ENCODE measurements at regions not wholly inside any gene's neighbourhood (a gene's known extent, or its start where the extent isn't known, plus 50 kb on each side); places are given as distances from the start of the nearest gene placed in this dataset.
A peak's percentile ranks its signal among the peaks of the same experiment; 100 is the strongest.
"Not testable (repeated sequence)": the region's sequence is repeated elsewhere in the genome, so short reads cannot be mapped to it uniquely, and the experiment has no call there.

- no peaks in the 10 kb centered on the region for H3K9me3 ChIP-seq
- intact Hi-C loops (cut with DNase I): no loop called here
- DNase-seq: peak; percentile 14 to 16
- H3K36me3 ChIP-seq: no peaks in the 10 kb centered on the region
- no peak overlapping the region for H3K27ac ChIP-seq
- TF ChIP-seq POLR2A (IDR thresholded peaks at IDR 0.05): no peak
- TF ChIP-seq, protein P1, sequence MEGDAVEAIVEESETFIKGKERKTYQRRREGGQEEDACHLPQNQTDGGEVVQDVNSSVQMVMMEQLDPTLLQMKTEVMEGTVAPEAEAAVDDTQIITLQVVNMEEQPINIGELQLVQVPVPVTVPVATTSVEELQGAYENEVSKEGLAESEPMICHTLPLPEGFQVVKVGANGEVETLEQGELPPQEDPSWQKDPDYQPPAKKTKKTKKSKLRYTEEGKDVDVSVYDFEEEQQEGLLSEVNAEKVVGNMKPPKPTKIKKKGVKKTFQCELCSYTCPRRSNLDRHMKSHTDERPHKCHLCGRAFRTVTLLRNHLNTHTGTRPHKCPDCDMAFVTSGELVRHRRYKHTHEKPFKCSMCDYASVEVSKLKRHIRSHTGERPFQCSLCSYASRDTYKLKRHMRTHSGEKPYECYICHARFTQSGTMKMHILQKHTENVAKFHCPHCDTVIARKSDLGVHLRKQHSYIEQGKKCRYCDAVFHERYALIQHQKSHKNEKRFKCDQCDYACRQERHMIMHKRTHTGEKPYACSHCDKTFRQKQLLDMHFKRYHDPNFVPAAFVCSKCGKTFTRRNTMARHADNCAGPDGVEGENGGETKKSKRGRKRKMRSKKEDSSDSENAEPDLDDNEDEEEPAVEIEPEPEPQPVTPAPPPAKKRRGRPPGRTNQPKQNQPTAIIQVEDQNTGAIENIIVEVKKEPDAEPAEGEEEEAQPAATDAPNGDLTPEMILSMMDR (IDR thresholded peaks at IDR 0.05): no peak
- no peaks in the 10 kb centered on the region for H3K27me3 ChIP-seq
- 27 to 31% methylated on average over 3 of the region's 3 CpGs for WGBS, 2 donors
- peaks cover 6 to 7% of the 10 kb centered on the region in 2 donors for H3K4me1 ChIP-seq
- H3K4me3 ChIP-seq (replicated peaks in 1 of 3): no peak overlapping the region
Measured at GRCh38 chr7:68785036-68785435, 813.2 kb upstream of the AUTS2 start.

- Histone ChIP-seq H3K27me3 (no peaks in the 10 kb centered on the region), H3K4me1 (peaks cover 6 to 7% of the 10 kb centered on the region in 2 donors), H3K9me3 (no peaks in the 10 kb centered on the region), H3K27ac (no peak overlapping the region), H3K36me3 (no peaks in the 10 kb centered on the region), H3K4me3 (replicated peaks in 1 of 3) (no peak overlapping the region)
- peak; percentile 4 to 46 for DNase-seq
- 26 to 41% methylated on average over 5 of the region's 5 CpGs for WGBS, 2 donors
- intact Hi-C loops (cut with DNase I): no loop called here
- TF ChIP-seq, protein P1 (IDR thresholded peaks at IDR 0.05): no peak
- no peak for TF ChIP-seq POLR2A (IDR thresholded peaks at IDR 0.05)
Measured at GRCh38 chr7:68787566-68787965, 810.7 kb upstream of the AUTS2 start.

GRCh38 chr7:68788529-68788928 is 809.7 kb upstream of the AUTS2 start:
- intact Hi-C loops (cut with DNase I); DNase-seq; H3K9me3 ChIP-seq; H3K4me1 ChIP-seq; H3K36me3 ChIP-seq; H3K27ac ChIP-seq; H3K4me3 ChIP-seq (replicated peaks in 1 of 3); H3K27me3 ChIP-seq: not testable (repeated sequence)
- 83 to 91% methylated on average over 2 of the region's 2 CpGs for WGBS, 2 donors

GRCh38 chr7:68789597-68789996 is 808.7 kb upstream of the AUTS2 start:
- DNase-seq: no peak
- Histone ChIP-seq H3K4me1 (peaks cover 6 to 7% of the 10 kb centered on the region in 2 donors), H3K9me3 (no peaks in the 10 kb centered on the region), H3K4me3 (replicated peaks in 1 of 3) (no peak overlapping the region), H3K36me3 (no peaks in the 10 kb centered on the region), H3K27me3 (no peaks in the 10 kb centered on the region), H3K27ac (no peak overlapping the region)
- no peak for TF ChIP-seq POLR2A (IDR thresholded peaks at IDR 0.05)
- TF ChIP-seq, protein P1 (IDR thresholded peaks at IDR 0.05): no peak
- WGBS, 2 donors: 44 to 51% methylated on average over 4 of the region's 4 CpGs
- intact Hi-C loops (cut with DNase I): no loop called here

GRCh38 chr7:68792351-68792750 is 805.9 kb upstream of the AUTS2 start:
- H3K27me3 ChIP-seq: no peaks in the 10 kb centered on the region
- H3K36me3 ChIP-seq: no peaks in the 10 kb centered on the region
- H3K4me1 ChIP-seq: peaks cover 6 to 7% of the 10 kb centered on the region in 2 donors
- DNase-seq: no peak
- no peak overlapping the region for H3K4me3 ChIP-seq (replicated peaks in 1 of 3)
- TF ChIP-seq POLR2A (IDR thresholded peaks at IDR 0.05): no peak
- TF ChIP-seq, protein P1 (IDR thresholded peaks at IDR 0.05): no peak
- no peaks in the 10 kb centered on the region for H3K9me3 ChIP-seq
- intact Hi-C loops (cut with DNase I): no loop called here
- no peak overlapping the region for H3K27ac ChIP-seq
- WGBS, 2 donors: 57 to 73% methylated on average over 3 of the region's 3 CpGs

DNA sequence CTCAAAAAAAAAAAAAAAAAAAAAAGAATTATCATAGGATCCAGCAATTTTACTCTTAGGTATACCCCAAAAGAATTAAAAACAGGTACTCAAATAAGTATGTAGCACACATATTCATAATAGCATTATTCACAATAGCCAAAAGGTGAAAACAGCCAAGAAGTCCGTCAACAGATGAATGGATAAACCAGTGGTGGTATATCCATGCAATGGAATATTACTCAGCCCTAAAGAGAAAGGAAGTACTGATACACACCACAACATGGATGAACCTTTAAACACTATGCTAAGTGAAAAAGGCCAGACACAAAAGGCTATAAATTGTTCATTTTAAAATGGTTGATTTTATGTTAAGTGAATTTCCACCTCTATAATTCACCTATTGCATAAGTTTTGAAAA is 804.8 kb upstream of the AUTS2 start:
- Histone ChIP-seq H3K36me3 (no peaks in the 10 kb centered on the region), H3K27ac (no peak overlapping the region), H3K27me3 (no peaks in the 10 kb centered on the region), H3K4me3 (replicated peaks in 1 of 3) (no peak overlapping the region), H3K9me3 (no peaks in the 10 kb centered on the region), H3K4me1 (no peaks in the 10 kb centered on the region)
- TF ChIP-seq, protein P1 (IDR thresholded peaks at IDR 0.05): no peak
- no peak for TF ChIP-seq POLR2A (IDR thresholded peaks at IDR 0.05)
- 93 to 100% methylated on average over 1 of the region's 1 CpG for WGBS, 2 donors
- intact Hi-C loops (cut with DNase I): no loop called here
- DNase-seq: no peak
